Ammon's horn (tissue), 1 donor: ENCODE measurements at regions not wholly inside any gene's neighbourhood (a gene's known extent, or its start where the extent isn't known, plus 50 kb on each side); places are given as distances from the start of the nearest gene placed in this dataset.

ENCODE experiments used
- DNase-seq: peaks from one replicate; pipeline ENCODE4 v3.0.0-alpha.2; 2016; ENCODE audit warnings: low spot score

- DNase-seq: peak; percentile 16
Observed at GRCh38 chr15:62444104-62445022, 279.3 kb upstream of the C2CD4B start.

DNA sequence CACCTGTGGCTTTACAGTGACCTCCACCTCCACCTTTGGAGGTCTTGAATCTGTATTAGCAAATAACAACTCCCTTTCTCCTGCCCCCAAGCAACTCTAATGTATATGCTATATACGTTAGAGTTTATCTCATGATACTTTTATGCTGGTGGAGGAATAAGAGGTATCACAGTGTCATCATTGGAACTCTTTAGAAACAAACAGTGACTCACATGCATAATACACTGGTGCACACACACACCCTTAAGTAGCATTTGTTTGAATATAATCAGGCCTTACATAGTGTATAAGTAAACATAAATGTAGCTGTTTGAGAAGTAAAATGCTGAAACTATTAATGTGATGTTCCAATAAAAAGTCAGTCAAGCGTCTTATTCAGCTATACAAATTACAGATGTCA is 280.2 kb upstream of the C2CD4B start:
- no peak for DNase-seq

DNA sequence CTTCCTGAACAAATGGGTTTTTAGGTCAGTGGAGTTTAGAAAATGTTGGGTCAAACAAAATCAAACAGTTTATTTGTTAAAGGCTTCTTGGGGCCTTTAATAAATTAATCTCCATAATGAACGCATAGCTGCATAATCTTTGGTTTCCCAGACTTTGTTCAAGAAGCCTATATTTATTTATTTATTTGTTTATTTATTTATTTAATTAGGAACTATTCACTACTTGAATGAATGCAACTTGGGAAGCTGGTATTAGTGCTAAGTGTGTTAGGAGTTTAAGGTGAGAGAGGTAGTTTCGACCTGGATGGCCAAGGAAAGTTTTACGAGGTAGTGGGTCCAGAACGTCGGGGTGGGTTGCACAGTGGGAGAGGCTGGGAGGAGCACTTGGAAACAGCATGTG is 281.9 kb upstream of the C2CD4B start:
- no peak for DNase-seq

DNA sequence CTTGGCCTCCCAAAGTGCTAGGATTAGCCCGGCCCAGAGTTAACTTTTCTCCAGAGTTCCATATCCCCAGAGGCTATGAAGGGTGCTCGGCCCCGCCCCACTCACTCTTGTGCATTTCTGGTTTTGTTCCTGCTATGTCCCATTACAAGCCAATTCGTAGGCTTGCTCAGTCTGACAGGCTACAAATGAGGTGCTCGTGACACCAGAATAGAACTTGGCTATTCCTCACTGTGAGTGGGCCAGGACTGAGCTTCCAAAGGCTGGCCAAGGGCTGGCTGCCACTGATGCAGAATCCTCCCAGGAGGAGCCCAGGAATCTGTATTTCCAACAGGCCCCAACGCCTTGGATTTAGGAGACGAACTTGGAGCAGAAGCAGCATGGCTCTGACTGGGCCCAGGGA is 282.7 kb upstream of the C2CD4B start:
- DNase-seq: peak; percentile 26

DNA sequence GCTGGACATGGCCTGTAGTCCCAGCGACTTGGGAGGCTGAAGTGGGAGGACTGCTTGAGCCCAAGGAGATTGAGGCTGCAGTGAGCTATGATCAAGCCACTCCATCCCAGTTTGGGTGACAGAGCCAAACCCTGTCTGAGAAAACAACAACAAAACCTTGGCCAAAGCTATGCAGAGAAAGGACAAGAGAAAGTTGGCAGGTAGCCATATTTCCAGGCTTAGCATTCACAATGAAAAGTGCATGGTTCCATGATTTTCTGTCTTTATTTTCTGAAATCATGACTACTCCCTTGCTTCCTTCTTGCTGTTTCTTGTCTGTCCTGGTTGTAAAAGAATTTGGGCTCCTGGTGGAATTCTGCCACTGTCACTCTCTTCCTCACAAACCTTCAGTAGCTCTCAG is 284.6 kb upstream of the C2CD4B start:
- DNase-seq: peak; percentile 13

GRCh38 chr15:62450061-62450460 is 285.0 kb upstream of the C2CD4B start:
- DNase-seq: peak; percentile 1

DNA sequence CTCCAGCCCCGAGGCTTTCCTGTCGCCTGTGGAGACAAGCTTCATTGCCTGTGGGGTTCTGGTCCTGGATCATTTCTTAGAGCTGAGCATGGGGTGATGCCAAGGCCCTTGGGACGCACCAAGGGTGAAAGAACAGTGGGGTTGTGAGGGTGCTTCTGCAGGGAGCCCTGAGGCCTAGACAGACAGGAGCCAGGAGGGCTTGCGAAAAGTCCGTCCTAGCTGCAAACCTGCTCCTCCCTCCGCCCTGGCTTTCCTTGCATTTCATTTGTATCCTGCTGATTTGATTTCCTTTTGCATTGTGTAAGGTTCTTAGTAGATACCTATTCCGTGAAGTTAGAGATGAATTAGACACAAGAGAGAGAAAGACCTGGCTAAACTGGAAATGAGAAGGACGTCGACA is 286.9 kb upstream of the C2CD4B start:
- no peak for DNase-seq

- no peak for DNase-seq
Observed at GRCh38 chr15:62452667-62453066, 287.6 kb upstream of the C2CD4B start.

GRCh38 chr15:62453375-62453774 is 288.3 kb upstream of the C2CD4B start:
- DNase-seq: no peak

DNA sequence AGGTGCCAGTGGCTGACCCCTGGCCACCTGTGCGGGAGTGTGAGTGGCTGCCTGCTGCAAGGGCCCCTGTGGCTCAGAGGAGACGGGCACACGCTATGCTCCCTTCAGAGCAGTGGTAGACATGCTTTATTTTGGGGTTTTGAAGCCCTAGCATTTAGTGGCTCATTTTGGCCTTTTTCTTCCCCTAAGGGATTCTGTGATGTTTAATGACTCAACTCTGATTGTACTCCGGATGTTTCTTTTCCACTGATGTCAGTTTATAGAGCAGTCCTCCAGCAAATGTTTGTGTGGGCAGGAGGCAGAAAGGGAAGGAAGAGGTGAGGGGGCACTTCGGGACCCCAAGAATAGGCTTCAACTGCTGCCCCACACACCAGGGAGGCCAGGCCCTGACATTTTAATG is 288.9 kb upstream of the C2CD4B start:
- no peak for DNase-seq

GRCh38 chr15:62454567-62455172 is 289.6 kb upstream of the C2CD4B start:
- no peak for DNase-seq

DNA sequence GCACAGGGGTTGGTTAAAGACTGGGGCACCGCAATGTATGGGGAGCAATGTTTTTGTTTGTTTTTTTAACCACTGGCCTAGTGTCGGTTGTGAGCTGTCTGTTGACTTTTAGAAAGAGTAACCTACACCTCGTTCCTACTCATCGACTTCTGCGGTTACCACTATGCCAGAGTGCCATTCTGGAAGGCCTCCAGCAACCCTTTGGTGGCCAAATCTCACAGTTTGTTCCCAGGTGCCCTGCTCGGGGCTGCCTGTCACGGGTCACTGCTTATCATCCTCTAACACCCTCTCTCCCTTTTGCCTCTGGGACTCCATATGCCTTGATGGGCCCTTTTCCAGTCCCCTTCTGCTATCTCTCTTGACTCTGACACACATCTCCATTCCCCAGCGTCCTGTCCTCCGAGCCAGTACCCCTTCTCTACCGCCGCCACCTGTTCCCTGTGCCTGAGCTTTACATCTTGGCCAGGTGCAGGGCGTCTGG is 290.4 kb upstream of the C2CD4B start:
- DNase-seq: no peak

GRCh38 chr15:62456011-62456920 is 291.2 kb upstream of the C2CD4B start:
- DNase-seq: no peak

- DNase-seq: no peak
Observed at GRCh38 chr15:62457100-62457499, 292.0 kb upstream of the C2CD4B start.

GRCh38 chr15:62459875-62460274 is 294.8 kb upstream of the C2CD4B start:
- DNase-seq: no peak

DNA sequence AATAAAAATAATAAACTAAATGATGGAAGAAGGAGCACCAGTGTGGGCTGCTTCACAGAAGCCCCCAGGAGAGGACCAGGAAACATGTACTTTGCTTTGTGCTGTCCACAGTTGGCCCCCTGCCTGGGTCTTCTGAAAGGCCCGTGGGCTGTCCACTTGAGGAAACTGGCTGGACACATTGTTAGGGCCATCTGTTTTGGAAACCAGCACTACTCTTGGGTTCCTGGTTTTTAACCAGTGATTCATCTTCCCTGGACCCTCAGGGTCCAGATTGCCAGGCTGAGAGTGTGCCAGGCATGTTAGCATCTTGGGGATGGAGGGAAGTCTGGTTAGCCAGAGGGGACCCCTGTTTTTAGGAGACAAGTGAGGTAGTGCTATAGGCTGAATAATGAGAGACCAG is 297.2 kb upstream of the C2CD4B start:
- no peak for DNase-seq

DNA sequence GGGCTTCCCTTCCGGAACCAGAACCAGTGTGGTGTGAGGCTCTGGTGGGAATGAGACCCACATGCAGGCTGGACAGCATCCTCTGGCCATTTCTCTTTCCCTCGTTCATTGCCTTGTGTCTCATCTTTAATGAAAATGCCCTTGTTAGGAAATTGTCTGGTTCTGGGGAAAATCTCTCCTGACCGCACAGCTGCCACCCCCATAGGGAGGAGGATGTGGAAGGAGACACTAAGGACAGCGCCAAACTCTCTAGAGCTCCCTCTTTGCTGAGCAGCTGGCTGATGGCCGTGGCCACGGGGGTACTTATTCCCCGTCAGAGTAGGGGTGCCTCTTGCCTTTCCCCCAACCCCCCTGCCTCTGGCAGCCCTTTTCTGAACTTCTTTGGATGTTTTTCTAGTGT is 297.6 kb upstream of the C2CD4B start:
- no peak for DNase-seq

DNA sequence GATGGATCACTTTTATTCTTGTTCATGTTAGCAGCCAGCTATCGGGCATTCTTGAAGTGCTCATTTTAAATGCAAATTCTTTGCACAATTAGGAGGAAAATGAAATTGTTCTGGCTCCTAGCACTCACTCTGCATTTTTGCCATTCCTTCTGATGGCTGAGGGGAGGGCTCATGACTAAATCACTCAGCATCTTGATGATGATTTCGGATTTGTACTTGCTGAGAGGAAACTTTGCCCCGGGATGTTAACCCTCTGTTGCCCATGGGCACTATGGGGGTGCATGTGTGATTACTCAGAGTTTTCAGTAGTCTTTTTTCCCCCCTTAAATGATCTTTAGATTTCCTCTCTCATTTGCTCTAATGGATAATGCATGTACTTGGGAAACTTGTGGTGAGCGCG is 299.6 kb upstream of the C2CD4B start:
- DNase-seq: no peak

DNA sequence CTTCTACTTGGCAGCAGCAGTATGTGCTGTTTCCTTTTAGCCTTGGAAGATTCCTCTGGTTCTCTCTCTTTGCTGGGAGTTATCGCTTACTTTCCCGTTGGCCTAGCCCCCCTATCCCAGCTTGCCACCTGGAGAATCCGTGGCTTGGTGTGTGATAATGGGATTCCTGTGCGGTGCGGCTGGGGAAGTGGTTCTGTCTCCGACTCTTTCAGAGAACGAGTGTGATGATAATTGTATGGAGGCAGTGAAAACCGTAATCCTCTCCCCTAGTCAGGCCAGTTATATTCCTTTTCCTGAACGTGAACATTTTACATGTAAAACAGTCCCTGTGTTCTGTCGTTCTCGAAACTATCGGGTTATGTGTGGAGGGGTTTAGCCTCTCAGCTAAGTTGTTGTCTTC is 300.1 kb upstream of the C2CD4B start:
- DNase-seq: no peak

- DNase-seq: peak; percentile 70
Observed at GRCh38 chr15:62469478-62469873, 304.4 kb upstream of the C2CD4B start.

GRCh38 chr15:62469874-62470688 is 305.0 kb upstream of the C2CD4B start:
- peak; percentile 39 for DNase-seq
